Skin of body (tissue), 1 donor: ENCODE measurements at regions not wholly inside any gene's neighbourhood (a gene's known extent, or its start where the extent isn't known, plus 50 kb on each side); places are given as distances from the start of the nearest gene placed in this dataset.
A peak's percentile ranks its signal among the peaks of the same experiment; 100 is the strongest.

Experiments
- DNase-seq: peaks from one replicate; lab custom pipeline; 2025; lab: John Stamatoyannopoulos, UW

- no peak for DNase-seq
Measured at GRCh38 chr7:68272507-68272906, 1275.9 kb downstream of the TYW1 start.

- DNase-seq, result no peak
Measured at GRCh38 chr7:68276725-68277124, 1280.1 kb downstream of the TYW1 start.

GRCh38 chr7:68279827-68280400 lies 1283.3 kb downstream of the TYW1 start:
- no peak for DNase-seq

GRCh38 chr7:68280931-68281330 lies 1284.3 kb downstream of the TYW1 start:
- no peak for DNase-seq

- no peak for DNase-seq
Measured at GRCh38 chr7:68288144-68288593, 1291.5 kb downstream of the TYW1 start.

- DNase-seq, result no peak
Measured at GRCh38 chr7:68291710-68292109, 1295.1 kb downstream of the TYW1 start.

GRCh38 chr7:68295386-68295785 lies 1298.8 kb downstream of the TYW1 start:
- DNase-seq, result no peak

- DNase-seq, result no peak
Measured at GRCh38 chr7:68304536-68304935, 1293.7 kb upstream of the AUTS2 start.

GRCh38 chr7:68306692-68307107 lies 1291.6 kb upstream of the AUTS2 start:
- DNase-seq, result no peak

GRCh38 chr7:68309271-68309670 lies 1289.0 kb upstream of the AUTS2 start:
- no peak for DNase-seq

GRCh38 chr7:68309806-68310205 lies 1288.5 kb upstream of the AUTS2 start:
- DNase-seq, result no peak

GRCh38 chr7:68311958-68312357 lies 1286.3 kb upstream of the AUTS2 start:
- no peak for DNase-seq

GRCh38 chr7:68313806-68314205 lies 1284.5 kb upstream of the AUTS2 start:
- DNase-seq, result no peak

GRCh38 chr7:68314208-68314607 lies 1284.1 kb upstream of the AUTS2 start:
- DNase-seq, result no peak

- no peak for DNase-seq
Measured at GRCh38 chr7:68317476-68317875, 1280.8 kb upstream of the AUTS2 start.

GRCh38 chr7:68319061-68319460 lies 1279.2 kb upstream of the AUTS2 start:
- no peak for DNase-seq

- peak; percentile 12 for DNase-seq
Measured at GRCh38 chr7:68321076-68321639, 1277.1 kb upstream of the AUTS2 start.

- no peak for DNase-seq
Measured at GRCh38 chr7:68321776-68322496, 1276.3 kb upstream of the AUTS2 start.

- DNase-seq, result no peak
Measured at GRCh38 chr7:68324621-68325020, 1273.7 kb upstream of the AUTS2 start.

- peak; percentile 32 for DNase-seq
Measured at GRCh38 chr7:68334216-68334615, 1264.1 kb upstream of the AUTS2 start.

GRCh38 chr7:68334636-68335272 lies 1263.5 kb upstream of the AUTS2 start:
- no peak for DNase-seq

- no peak for DNase-seq
Measured at GRCh38 chr7:68336594-68336993, 1261.7 kb upstream of the AUTS2 start.
